Fibroblast of mammary gland (primary cell): ENCODE measurements at regions not wholly inside any gene's neighbourhood (a gene's known extent, or its start where the extent isn't known, plus 50 kb on each side); places are given as distances from the start of the nearest gene placed in this dataset.

ENCODE experiments used
- DNase-seq: peaks from one replicate; pipeline ENCODE4 v3.0.0-alpha.2; 2010; ENCODE audit warnings: low read depth
- H3K4me3 ChIP-seq: 2 replicates; pipeline ENCODE4 v1.5.1; 2011; ENCODE audit warnings: low read depth, mild to moderate bottlenecking, low read length, moderate library complexity; ENCODE audit not compliant: control insufficient read depth
- TF ChIP-seq, protein P1 (sequence below): conservative IDR thresholded peaks from 2 replicates; pipeline ENCODE4 v1.5.1; 2011; ENCODE audit warnings: low read depth, low read length, inconsistent platforms; ENCODE audit not compliant: control insufficient read depth, insufficient read depth

DNA sequence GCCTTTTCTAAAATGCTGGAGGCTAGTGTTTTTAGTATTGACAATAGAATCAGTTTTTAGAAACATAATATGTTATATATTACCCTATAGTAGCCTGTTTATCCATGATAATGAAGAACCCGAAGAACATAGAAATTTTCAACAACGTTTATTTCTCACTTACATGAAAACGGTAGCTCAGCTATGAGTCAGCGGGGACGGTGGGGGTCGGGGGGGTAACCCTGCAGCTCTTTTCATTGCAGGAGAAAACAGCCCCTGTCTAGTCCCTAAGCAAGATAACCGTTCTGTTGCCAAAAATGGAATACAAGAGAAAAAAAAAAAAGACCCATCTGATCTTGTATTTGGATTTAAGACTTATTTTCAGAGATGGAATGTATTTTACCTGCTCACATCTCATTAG is 1758.4 kb upstream of the AGA start:
- TF ChIP-seq, protein P1, sequence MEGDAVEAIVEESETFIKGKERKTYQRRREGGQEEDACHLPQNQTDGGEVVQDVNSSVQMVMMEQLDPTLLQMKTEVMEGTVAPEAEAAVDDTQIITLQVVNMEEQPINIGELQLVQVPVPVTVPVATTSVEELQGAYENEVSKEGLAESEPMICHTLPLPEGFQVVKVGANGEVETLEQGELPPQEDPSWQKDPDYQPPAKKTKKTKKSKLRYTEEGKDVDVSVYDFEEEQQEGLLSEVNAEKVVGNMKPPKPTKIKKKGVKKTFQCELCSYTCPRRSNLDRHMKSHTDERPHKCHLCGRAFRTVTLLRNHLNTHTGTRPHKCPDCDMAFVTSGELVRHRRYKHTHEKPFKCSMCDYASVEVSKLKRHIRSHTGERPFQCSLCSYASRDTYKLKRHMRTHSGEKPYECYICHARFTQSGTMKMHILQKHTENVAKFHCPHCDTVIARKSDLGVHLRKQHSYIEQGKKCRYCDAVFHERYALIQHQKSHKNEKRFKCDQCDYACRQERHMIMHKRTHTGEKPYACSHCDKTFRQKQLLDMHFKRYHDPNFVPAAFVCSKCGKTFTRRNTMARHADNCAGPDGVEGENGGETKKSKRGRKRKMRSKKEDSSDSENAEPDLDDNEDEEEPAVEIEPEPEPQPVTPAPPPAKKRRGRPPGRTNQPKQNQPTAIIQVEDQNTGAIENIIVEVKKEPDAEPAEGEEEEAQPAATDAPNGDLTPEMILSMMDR: no peak
- no peak overlapping the region for H3K4me3 ChIP-seq
- no peak for DNase-seq

DNA sequence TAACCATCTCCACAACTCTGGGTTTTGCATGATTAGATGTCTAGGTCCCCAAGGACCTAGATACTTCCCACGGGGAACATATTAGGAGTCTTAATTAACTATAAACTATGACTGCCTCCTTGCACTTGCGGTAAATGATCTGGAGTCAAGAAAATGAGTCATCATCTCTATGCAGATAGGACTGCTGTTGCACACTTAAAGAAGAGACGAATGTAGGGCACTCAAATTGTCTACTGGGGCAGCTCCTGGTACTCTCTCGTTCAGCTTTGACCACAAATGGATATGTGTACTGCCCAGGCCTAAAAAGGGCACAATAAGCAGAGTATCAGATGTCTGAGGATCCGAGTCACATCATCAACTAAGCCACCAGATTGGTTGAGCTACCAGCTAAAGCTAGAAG is 1783.4 kb upstream of the AGA start:
- TF ChIP-seq, protein P1: no peak
- no peak overlapping the region for H3K4me3 ChIP-seq
- DNase-seq: no peak

DNA sequence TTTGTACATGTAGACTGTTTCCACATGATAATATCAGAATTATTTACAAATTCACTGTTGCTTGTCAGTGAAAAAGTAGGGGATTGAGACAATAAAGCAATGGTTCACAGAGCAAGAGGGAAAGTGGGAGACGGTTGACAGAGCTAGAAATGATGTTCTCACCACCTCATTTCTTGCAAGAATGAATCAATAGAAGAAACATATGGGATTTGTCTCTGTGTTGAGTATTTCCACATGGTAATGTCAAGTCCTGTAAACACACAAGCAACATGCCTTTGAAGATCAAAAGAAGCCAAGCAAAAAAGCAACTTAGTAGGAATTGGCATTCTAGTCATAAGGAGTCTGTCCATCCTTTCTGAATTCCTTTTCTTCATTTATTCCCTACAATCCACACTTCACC is 1806.6 kb upstream of the AGA start:
- no peak for DNase-seq
- no peak overlapping the region for H3K4me3 ChIP-seq
- TF ChIP-seq, protein P1: no peak

DNA sequence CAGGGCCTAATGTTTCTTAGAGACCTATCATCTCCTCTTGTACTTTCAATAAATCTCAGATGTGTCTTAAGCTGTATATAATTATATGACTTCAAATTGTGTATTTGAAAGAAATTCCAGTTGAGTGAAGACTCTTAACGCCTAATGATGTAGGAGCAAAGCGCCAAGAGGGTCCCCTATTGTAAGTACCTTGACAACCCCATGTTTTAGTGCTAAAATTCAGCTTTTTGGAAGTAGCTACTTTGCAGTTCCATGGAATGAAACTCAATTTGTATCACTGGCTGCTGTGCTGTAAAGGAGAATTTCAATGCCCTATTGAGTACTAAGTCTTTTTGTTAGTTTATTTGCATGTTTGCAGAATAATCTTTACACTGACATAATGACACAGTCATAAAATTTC is 1826.6 kb upstream of the AGA start:
- TF ChIP-seq, protein P1: no peak
- DNase-seq: no peak
- no peak overlapping the region for H3K4me3 ChIP-seq

DNA sequence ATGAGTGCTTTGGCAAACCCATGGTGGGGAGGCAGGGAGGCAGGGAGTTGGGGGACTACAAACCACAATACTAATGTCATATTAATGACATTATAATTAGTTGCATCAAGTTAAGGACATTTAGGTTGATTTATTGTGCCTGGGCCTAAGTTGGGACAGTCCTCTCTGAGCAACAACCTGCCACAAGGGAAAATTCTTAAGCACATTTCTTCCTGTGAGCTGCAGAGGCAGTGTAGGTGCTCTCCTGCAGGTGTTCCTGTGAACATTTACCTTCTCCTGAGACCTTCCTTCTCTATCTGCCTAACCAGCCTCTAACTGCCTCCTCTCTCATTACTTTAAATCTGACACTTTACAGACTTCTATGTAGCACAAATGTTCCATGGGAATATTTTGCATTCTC is 1830.0 kb upstream of the AGA start:
- no peak for DNase-seq
- H3K4me3 ChIP-seq: no peak overlapping the region
- TF ChIP-seq, protein P1: no peak

DNA sequence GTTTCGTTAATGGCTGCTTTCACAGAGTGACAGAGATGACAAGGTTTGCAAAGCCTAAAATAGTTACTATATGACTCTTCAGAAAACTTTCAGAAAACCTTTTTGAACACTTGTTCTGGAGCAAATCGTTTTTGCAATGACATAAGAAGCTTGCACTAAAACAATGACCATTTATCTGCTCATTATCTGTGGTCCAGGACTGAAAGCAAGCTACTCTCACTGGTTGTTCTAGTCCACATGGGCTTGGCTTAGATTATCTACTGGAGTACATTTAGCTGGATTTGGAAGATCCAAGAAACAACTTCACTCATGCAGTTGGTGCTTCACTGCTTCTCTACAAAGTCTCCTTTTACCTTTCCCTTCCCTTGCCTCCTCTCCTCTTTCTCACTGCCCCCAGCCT is 1836.4 kb upstream of the AGA start:
- no peak for DNase-seq
- no peak overlapping the region for H3K4me3 ChIP-seq
- TF ChIP-seq, protein P1: no peak

DNA sequence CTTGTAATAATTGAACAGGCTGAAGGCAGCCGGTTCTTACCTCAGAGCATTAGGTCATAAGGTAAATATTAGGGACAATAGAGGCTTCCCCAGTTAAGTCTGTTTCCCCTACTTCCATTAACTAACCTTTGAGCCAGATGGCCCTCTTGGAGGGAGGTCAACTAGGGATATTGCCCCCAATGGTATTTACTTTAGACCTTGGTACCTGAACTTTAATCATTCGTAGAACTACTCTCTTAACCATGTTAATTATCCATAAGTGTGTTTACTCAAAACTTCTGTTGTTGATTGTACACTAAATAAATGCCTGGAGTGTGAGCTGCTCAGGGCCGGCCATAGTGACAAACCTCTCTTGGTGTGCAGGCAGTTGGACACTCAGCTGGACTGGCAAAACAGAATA is 1843.5 kb upstream of the AGA start:
- TF ChIP-seq, protein P1: no peak
- no peak for DNase-seq
- H3K4me3 ChIP-seq: no peak overlapping the region
